Stimulated activated CD4-positive, alpha-beta T cell treated with anti-CD3 and anti-CD28 coated beads, Interleukin-15, amount 100 ng/mL, for 48 hours (primary cell): ENCODE measurements at regions not wholly inside any gene's neighbourhood (a gene's known extent, or its start where the extent isn't known, plus 50 kb on each side); places are given as distances from the start of the nearest gene placed in this dataset.

Experiments used
- DNase-seq, 2 donors: peaks; one replicate each; pipeline ENCODE4 v3.0.0-alpha.2; 2020; ENCODE audit warnings: low read depth in 2 of 2

GRCh38 chr16:73371584-73372319 lies 323.8 kb upstream of the ZFHX3 start:
- DNase-seq, result no peak

DNA sequence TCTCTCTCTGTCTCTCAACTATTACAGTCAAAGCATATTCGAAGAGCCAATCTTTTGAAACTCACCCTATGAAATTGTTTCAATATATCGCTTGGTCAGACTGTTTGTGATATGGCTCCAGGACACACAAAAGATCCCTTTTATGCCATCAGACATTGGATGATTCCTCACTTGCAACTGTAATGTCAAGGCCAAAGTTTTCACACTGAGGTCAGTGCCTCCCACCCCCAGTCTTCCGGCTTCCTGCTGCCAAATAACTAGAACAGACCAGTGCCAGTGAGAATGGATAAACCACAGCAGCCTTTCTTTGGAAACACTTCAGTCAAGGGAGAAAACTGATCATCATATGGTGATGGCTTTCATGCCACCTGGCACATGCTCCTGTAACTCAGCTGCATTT lies 321.9 kb upstream of the ZFHX3 start:
- DNase-seq, result no peak

DNA sequence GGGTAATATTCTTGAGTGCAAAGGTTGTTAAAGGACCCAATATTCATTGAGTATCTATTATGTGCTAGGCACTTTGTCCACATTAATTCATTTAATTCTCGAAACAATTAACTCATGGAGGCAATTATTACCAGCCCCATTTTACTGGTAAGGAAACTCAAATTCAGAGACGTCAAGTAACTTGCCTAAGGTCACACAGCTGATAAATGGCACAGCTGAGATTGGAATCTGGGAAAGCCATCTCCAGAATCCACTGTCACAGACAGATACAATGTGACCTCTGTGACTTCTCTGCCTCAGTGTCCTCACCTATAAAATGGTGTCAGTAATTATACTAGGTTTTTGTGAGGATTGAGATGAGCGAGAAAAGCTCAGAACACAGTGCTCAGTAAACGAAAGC lies 320.8 kb upstream of the ZFHX3 start:
- no peak for DNase-seq

- DNase-seq, result no peak
Observed at GRCh38 chr16:73365016-73365551, 317.2 kb upstream of the ZFHX3 start.

DNA sequence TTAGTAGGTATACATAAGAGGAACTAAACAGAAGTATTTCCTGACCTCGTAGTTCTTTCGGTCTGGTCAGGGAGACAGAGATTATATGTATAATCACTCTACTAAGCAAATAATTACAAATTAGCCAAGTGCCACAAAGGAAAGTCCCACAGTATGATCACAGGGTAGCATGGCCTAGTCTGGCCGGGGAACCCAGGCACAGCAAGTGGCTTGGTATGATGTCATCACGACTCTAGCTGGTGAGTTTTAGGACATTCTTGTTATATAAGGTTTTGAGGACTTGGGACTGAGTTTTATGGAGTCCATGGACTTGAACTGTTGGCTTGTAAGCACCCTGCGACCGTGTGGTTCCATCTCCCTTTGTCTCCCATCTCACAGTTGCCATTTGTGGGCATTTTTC lies 316.5 kb upstream of the ZFHX3 start:
- DNase-seq, result no peak

- no peak for DNase-seq
Observed at GRCh38 chr16:73361061-73361460, 313.1 kb upstream of the ZFHX3 start.

DNA sequence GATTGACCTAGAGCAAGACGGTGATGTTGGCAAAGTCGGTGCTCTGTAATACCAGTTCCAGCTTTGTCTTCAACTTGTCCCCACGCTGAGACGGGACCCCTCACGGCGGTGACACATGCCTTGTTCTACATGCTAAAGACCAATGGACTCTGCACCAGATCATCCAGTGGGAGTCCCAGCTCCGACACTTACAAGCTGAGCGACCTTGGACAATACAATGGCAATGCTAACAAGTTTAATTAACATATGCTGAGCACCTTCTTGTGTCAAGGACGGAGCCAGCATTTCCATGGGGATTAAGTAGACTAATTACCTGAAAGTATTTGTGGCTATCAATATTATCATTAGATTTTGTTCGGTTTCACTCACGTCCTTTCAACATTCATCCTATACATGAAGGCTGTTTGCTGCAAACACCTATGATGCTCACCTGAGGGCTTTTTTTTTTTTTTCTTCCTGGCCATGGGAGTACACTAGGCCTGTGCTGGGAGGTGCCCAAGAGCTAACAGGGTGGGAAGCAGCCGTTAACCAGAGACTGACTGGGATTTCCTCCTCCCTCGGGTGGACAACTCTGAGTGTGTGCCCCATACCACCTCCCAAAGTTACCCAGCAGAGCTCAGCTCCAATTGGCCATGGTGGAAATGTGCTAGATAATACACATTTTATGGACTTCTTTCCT lies 308.6 kb upstream of the ZFHX3 start:
- no peak for DNase-seq

DNA sequence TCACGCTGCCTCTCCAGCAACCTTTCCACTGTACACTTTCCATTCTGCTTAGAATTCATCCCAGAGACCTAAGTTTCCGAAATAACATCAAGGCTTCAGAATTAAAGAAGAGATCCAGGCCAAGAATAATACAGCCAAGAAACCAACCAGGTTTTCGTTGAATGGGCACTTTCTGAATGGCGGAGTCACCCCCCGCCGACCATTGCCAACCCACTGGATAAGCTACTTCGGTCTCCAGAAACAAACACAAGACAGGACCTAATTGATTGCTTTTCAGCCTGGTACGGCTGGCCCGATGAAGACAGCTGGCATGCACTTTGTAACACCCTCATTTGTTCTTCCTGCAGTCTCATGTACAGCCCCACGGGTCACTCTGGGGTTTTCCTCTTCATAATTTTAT lies 308.1 kb upstream of the ZFHX3 start:
- DNase-seq, result no peak

DNA sequence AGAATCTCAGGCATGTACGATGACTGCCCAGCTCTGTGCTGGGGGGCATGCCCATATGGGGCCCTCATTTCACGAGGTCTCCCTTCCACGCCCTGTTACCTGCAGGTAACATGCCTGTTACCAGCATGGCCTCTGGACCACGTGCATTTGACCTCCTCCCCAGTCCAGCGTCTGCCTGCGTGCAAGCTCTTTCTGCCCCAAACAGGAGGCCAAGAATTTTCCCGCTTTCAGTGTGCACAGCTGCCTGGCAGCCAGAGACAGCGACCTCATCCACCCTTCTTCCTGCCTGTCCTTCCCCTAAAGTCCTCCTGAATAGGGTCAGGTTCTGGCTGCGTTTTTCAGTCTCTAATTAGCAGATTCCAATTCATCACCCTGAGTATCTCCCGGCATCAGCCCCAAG lies 306.5 kb upstream of the ZFHX3 start:
- DNase-seq, result no peak

DNA sequence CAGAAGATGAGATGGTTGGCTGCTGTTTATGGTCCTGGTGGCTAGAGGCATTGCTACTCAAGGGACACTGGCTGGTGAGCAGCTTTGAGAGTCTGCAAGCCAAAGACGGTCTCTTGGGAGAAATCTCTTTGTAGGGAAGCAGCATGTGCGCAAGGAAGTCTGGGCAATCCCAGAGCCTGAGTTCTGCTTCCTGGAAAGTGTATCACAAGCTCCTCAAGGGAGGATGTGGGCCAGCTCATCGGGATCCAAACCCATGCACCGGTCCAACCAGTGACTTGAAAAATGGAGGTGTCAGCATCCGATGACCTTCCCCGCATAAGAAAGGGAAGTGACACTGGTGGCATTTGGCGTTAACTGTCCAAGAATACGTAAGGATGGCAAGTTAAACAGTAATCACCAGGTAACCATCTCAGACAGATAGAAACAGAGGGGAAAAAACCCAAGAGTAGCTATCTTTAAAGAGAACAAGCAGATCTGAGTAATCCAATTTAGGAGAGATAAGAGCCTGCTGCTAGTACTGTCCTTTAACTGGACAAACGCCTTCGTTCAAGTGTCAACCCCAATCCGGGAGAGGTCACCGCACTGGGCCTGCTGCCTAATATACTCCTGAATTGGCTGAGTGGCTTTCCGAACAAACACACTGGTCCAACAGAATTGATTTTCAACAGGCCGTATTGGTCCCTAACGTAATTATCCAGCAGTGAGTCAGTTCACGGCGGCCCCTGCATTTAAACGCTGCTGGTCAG lies 303.0 kb upstream of the ZFHX3 start:
- DNase-seq, result no peak

GRCh38 chr16:73347500-73348375 lies 299.8 kb upstream of the ZFHX3 start:
- no peak for DNase-seq

DNA sequence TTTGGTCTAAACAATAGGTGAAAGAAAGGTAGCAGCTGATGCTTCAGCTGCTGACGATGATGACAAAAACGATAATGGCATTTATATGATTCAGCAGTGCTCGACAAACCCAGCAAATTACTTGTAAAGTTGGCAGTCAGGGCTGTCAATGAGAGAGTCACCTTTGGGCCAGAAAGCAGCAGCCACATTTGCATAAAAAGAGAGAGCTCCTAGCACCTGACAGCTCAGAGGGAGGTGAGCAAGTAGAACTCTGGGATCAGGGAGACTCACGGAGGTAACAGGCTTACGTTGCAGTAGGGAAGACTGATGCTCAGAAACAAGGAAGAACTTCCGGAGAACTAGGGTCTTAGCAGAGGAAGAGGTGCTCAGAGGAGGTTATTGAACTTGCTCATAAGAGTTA lies 291.9 kb upstream of the ZFHX3 start:
- no peak for DNase-seq

GRCh38 chr16:73337373-73338296 lies 289.7 kb upstream of the ZFHX3 start:
- DNase-seq, result no peak

- DNase-seq, result no peak
Observed at GRCh38 chr16:73329358-73330286, 281.7 kb upstream of the ZFHX3 start.

- no peak for DNase-seq
Observed at GRCh38 chr16:73326770-73327470, 279.0 kb upstream of the ZFHX3 start.

- no peak for DNase-seq
Observed at GRCh38 chr16:73326221-73326620, 278.3 kb upstream of the ZFHX3 start.

GRCh38 chr16:73323880-73324279 lies 276.0 kb upstream of the ZFHX3 start:
- no peak for DNase-seq

- DNase-seq, result no peak
Observed at GRCh38 chr16:73322856-73323255, 274.9 kb upstream of the ZFHX3 start.

GRCh38 chr16:73321853-73322252 lies 273.9 kb upstream of the ZFHX3 start:
- DNase-seq, result no peak
